IPS-20b (cell line): ENCODE measurements at regions not wholly inside any gene's neighbourhood (a gene's known extent, or its start where the extent isn't known, plus 50 kb on each side); places are given as distances from the start of the nearest gene placed in this dataset.
"Not testable (repeated sequence)": the region's sequence is repeated elsewhere in the genome, so short reads cannot be mapped to it uniquely, and the experiment has no call there.

ENCODE experiments used
- H3K27ac ChIP-seq: one replicate; pipeline ENCODE4 v1.5.1; 2013; ENCODE audit warnings: low read length
- H3K27me3 ChIP-seq: 2 replicates; pipeline ENCODE4 v1.6.1; 2013; ENCODE audit warnings: mild to moderate bottlenecking, low read length, inconsistent platforms; ENCODE audit not compliant: insufficient read depth
- H3K36me3 ChIP-seq: 2 replicates; pipeline ENCODE4 v1.6.1; 2013; ENCODE audit warnings: low read depth, mild to moderate bottlenecking, inconsistent platforms, low read length, moderate library complexity; ENCODE audit not compliant: insufficient read depth
- H3K4me1 ChIP-seq: 2 replicates; pipeline ENCODE4 v1.6.1; 2013; ENCODE audit warnings: mild to moderate bottlenecking, control low read depth, inconsistent platforms, low read length, moderate library complexity; ENCODE audit not compliant: insufficient read depth
- H3K4me3 ChIP-seq: 2 replicates; pipeline ENCODE4 v1.5.1; 2013; ENCODE audit warnings: mild to moderate bottlenecking, low read length, inconsistent platforms
- H3K9ac ChIP-seq: 2 replicates; pipeline ENCODE4 v1.6.1; 2013; ENCODE audit warnings: low read depth, mild to moderate bottlenecking, inconsistent platforms, low read length, moderate library complexity
- H3K9me3 ChIP-seq: 2 replicates; pipeline ENCODE4 v1.6.1; 2013; ENCODE audit warnings: mild to moderate bottlenecking, low read depth, low read length, inconsistent platforms; ENCODE audit not compliant: insufficient read depth

- Histone ChIP-seq H3K36me3 (no peaks in the 10 kb centered on the region), H3K9ac (no peak overlapping the region), H3K27me3 (no peaks in the 10 kb centered on the region), H3K4me3 (no peak overlapping the region), H3K4me1 (no peaks in the 10 kb centered on the region), H3K9me3 (peaks cover 5% of the 10 kb centered on the region; the same call in 1 of the 2 replicates), H3K27ac (no peak overlapping the region)
These were observed 66.3 kb upstream of the LIFR start for GRCh38 chr5:38622723-38623129.

- not testable (repeated sequence) for H3K36me3 ChIP-seq, H3K27ac ChIP-seq, H3K27me3 ChIP-seq, H3K4me1 ChIP-seq, H3K9ac ChIP-seq, H3K4me3 ChIP-seq, H3K9me3 ChIP-seq
These were observed 68.1 kb upstream of the LIFR start for GRCh38 chr5:38624541-38624940.

- H3K4me3 ChIP-seq, H3K9ac ChIP-seq, H3K27me3 ChIP-seq, H3K4me1 ChIP-seq, H3K27ac ChIP-seq, H3K36me3 ChIP-seq: not testable (repeated sequence)
- peaks cover 20% of the 10 kb centered on the region for H3K9me3 ChIP-seq
These were observed 74.9 kb upstream of the LIFR start for GRCh38 chr5:38631376-38631775.

GRCh38 chr5:38634568-38635369 is 78.3 kb upstream of the LIFR start:
- no peaks in the 10 kb centered on the region for H3K27me3 ChIP-seq
- no peak overlapping the region for H3K27ac ChIP-seq
- H3K9ac ChIP-seq = no peak overlapping the region
- no peaks in the 10 kb centered on the region for H3K36me3 ChIP-seq
- H3K9me3 ChIP-seq = peaks cover 20% of the 10 kb centered on the region
- H3K4me1 ChIP-seq = no peaks in the 10 kb centered on the region
- H3K4me3 ChIP-seq = no peak overlapping the region

DNA sequence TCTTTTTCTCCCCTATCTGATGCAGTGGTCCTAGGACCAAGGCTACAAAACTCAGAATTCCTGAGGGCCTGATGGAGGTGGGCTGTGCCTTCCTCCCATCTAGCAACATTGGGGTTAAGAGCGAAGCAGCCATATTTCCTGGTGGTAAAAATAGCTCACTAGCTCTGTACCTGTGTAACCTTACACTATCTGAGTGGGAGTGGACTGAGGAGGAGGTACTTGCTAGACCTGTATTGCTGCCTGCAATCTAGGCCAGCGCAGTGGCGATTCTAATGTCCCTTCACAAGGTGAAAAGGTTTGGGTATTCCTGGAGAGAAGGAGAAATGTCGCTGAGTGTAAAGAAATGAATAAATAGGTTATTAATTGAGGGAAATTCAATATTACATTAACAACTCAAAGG is 80.2 kb upstream of the LIFR start:
- Histone ChIP-seq H3K9me3 (peaks cover 18% of the 10 kb centered on the region), H3K4me1 (no peaks in the 10 kb centered on the region), H3K4me3 (no peak overlapping the region), H3K36me3 (no peaks in the 10 kb centered on the region), H3K9ac (no peak overlapping the region), H3K27ac (no peak overlapping the region), H3K27me3 (no peaks in the 10 kb centered on the region)

DNA sequence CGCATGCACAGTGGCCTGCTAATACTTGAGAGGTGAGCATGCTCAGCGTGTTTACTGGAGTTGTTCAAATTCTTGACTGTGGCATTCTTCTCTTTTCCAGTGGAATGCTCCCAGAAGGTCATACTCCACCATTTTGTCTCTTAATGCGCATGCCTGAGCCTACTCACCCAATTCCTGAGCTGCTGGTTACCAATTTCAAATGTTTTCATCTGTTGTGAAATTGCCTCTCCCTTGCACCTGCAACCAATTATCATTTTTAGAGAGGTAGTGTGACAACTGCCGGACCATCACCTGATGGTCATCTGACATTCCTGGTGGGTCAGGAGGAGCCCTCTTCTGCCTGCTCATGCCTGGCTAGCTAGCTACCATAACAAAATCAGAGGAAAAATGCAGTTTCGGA is 82.2 kb upstream of the LIFR start:
- no peak overlapping the region for H3K9ac ChIP-seq
- no peaks in the 10 kb centered on the region for H3K27me3 ChIP-seq
- H3K36me3 ChIP-seq = no peaks in the 10 kb centered on the region
- H3K4me3 ChIP-seq = no peak overlapping the region
- no peak overlapping the region for H3K27ac ChIP-seq
- H3K9me3 ChIP-seq = no peaks in the 10 kb centered on the region
- no peaks in the 10 kb centered on the region for H3K4me1 ChIP-seq

- Histone ChIP-seq H3K9ac (no peak overlapping the region), H3K4me3 (no peak overlapping the region), H3K9me3 (no peaks in the 10 kb centered on the region), H3K36me3 (no peaks in the 10 kb centered on the region), H3K27me3 (no peaks in the 10 kb centered on the region), H3K4me1 (no peaks in the 10 kb centered on the region), H3K27ac (no peak overlapping the region)
These were observed 83.2 kb upstream of the LIFR start for GRCh38 chr5:38639377-38640358.

DNA sequence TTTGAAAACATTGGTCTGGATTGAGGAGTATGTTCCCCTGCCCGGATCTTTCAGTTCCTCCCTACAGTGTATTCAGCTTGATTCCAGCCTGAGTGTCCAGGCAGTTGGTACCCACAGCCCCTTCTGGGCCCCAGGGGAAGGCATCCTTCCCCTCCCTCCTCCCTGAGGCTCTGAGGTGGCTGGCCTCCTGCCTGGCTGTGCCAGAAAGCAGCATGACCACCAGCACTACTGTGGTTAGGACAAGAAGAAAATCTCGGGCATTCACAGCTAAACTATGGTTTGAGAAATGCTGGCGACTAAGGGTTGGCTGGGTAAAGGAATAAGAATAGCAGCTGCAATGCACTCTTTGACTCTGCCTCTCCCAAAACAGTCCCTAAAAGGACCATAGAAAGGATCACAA is 84.6 kb upstream of the LIFR start:
- no peak overlapping the region for H3K9ac ChIP-seq
- H3K9me3 ChIP-seq = no peaks in the 10 kb centered on the region
- H3K36me3 ChIP-seq = no peaks in the 10 kb centered on the region
- H3K27me3 ChIP-seq = no peaks in the 10 kb centered on the region
- H3K4me3 ChIP-seq = no peak overlapping the region
- no peaks in the 10 kb centered on the region for H3K4me1 ChIP-seq
- no peak overlapping the region for H3K27ac ChIP-seq

GRCh38 chr5:38642189-38642911 is 85.9 kb upstream of the LIFR start:
- H3K27ac ChIP-seq = no peak overlapping the region
- no peak overlapping the region for H3K4me3 ChIP-seq
- no peaks in the 10 kb centered on the region for H3K9me3 ChIP-seq
- H3K36me3 ChIP-seq = no peaks in the 10 kb centered on the region
- no peaks in the 10 kb centered on the region for H3K27me3 ChIP-seq
- H3K4me1 ChIP-seq = no peaks in the 10 kb centered on the region
- H3K9ac ChIP-seq = no peak overlapping the region

DNA sequence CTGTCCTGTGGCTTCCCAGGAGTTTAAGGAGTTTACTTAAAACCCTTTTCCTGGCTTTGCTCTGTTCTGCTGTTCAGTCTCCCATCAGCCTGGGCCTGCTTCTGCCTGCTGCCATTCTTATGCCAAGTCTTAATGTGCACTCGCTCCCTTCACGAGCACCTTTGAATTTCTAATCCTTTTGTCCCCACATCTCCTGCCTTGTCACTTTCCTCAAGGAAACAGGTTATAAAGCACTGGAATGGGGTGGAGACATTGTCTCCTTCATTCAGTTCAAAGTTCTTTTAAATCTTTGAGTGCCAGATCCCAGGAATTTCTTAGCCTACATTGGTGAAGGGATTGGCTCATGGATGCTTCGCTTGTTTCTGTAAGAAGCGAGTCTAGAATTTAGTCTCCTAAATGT is 87.2 kb upstream of the LIFR start:
- H3K9ac ChIP-seq = no peak overlapping the region
- H3K9me3 ChIP-seq = no peaks in the 10 kb centered on the region
- no peak overlapping the region for H3K27ac ChIP-seq
- H3K4me1 ChIP-seq = no peaks in the 10 kb centered on the region
- no peaks in the 10 kb centered on the region for H3K36me3 ChIP-seq
- no peaks in the 10 kb centered on the region for H3K27me3 ChIP-seq
- no peak overlapping the region for H3K4me3 ChIP-seq

DNA sequence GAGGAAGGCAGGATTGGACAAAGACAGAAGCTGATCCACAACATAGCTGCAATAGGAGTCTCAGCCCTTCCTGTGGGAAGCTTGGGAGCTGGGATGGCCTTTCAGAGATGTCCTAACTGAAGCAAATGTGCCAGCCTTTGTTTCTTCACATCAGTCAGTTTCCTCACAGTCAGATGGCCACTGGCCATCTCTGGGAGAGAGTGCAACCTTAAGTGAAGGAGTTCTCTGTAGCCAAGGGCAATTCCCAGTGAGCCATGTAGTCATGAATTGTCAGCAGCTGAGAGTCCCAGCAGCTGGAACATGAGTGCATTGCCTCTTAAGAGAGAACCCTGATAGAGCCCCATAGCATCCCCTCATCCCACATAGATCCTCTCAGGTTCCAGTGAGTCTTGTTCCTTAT is 89.1 kb upstream of the LIFR start:
- H3K9me3 ChIP-seq = no peaks in the 10 kb centered on the region
- no peak overlapping the region for H3K4me3 ChIP-seq
- H3K27me3 ChIP-seq = no peaks in the 10 kb centered on the region
- H3K36me3 ChIP-seq = no peaks in the 10 kb centered on the region
- H3K4me1 ChIP-seq = no peaks in the 10 kb centered on the region; the same call in 1 of the 2 replicates
- no peak overlapping the region for H3K27ac ChIP-seq
- H3K9ac ChIP-seq = no peak overlapping the region
